Medulla oblongata (tissue), 1 donor: ENCODE measurements at regions not wholly inside any gene's neighbourhood (a gene's known extent, or its start where the extent isn't known, plus 50 kb on each side); places are given as distances from the start of the nearest gene placed in this dataset.
"Not testable (repeated sequence)": the region's sequence is repeated elsewhere in the genome, so short reads cannot be mapped to it uniquely, and the experiment has no call there.

Experiments used
- DNase-seq: peaks from one replicate; pipeline ENCODE4 v3.0.0-alpha.2; 2015; ENCODE audit errors: extremely low spot score

- no peak for DNase-seq
Measured at GRCh38 chr3:95752199-95752598, 1062.2 kb upstream of the EPHA6 start.

- DNase-seq, result no peak
Measured at GRCh38 chr3:95758707-95759106, 1055.7 kb upstream of the EPHA6 start.

DNA sequence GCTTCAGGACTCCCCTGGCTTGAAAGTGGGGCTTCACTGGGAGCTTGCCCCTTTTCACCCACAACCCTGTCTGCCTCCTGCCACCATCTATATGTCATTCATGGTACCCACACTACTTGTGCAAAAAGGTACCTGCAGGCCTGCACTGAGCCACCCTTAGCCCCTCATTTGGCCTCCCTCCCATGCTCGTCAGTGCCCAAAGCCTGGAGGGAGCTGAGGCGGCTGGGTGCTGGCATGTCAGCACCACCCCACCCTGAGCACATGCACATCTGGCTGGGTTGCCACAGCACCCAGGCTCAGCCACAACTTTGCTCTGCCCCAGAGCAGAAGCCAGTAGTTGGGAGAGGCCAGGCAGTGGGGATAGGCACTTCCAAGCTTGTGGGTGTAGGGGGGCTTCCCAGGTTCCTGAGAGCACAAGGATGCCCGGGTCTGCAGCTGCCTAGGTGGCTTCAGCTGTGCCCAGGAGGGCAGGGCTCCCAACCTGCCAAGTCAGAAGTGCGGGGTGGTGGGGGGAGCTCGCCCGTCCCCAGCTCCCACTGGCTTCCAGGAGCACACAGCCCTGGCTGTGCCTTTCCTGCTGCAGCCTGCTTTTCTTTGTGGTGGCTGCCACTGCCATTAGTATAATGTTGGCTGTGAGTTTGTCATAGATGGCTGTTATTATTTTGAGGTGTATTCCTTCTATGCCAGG lies 1054.6 kb upstream of the EPHA6 start:
- no peak for DNase-seq

DNA sequence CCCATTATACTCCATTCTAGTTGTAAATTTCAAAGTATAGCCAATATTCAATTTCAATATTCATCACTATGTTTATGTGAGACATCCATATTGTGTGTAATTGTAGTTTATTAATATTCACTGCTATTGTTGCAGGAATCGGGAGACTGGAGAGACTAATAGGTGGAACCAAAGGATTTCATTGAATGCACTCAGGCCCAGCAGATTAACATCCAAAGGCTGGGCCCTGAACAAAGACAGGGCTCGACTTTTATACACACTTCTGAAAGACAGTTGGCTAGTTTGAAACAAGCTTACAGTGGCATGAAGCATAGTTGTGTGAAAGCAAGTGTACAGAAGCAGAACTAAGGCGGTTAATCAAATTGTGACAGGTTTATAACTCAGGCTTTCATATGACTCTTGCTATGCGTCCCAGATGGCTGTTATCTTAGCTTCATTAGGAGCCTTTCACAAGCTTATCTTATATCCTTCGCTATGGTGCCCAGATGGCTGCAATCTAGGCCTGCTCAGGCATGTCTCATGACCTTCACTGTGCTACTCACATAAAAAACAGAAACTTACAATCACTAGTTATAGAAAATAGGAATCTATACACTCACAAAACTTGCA lies 1038.8 kb upstream of the EPHA6 start:
- no peak for DNase-seq

- no peak for DNase-seq
Measured at GRCh38 chr3:95781598-95781997, 1032.8 kb upstream of the EPHA6 start.

GRCh38 chr3:95789111-95789510 lies 1025.3 kb upstream of the EPHA6 start:
- no peak for DNase-seq

- no peak for DNase-seq
Measured at GRCh38 chr3:95797081-95797480, 1017.3 kb upstream of the EPHA6 start.

GRCh38 chr3:95798628-95799027 lies 1015.8 kb upstream of the EPHA6 start:
- no peak for DNase-seq

GRCh38 chr3:95810462-95810861 lies 1003.9 kb upstream of the EPHA6 start:
- no peak for DNase-seq

- DNase-seq, result no peak
Measured at GRCh38 chr3:95813244-95813643, 1001.1 kb upstream of the EPHA6 start.

DNA sequence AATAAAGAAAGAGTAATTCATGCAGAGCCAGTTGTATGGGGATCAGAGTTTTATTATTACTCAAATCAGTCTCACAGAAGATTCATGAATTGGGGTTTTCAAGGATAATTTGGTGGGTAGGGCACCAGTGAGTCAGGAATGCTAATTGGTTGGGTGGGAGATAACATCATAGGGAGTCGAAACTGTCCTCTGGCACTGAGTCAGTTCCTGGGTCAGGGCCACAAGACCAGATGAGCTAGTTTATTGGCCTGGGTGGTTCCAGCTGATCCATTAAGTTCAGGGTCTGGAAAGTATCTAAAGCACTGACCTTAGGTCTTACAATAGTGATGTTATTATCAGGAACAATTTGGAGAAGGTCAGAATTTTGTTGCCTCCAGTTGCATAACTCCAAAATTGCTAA lies 998.6 kb upstream of the EPHA6 start:
- DNase-seq, result no peak

DNA sequence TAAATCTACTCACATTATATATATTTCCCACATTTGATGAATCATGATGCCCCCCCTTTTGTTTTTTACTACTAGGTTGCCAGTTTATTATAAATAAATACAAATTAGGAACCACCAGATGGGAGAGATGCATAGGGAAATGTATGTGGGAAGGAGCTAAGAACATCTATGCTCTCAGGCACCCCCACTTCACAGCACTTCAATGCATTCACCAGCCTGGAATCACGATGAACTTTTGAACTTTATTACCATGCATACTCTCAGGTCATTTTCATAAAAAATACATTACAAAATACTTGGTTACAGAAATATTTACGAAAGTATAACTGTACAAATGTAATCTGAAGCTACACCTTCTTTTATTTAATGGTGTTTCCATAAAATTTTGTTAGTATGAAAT lies 988.0 kb upstream of the EPHA6 start:
- no peak for DNase-seq

DNA sequence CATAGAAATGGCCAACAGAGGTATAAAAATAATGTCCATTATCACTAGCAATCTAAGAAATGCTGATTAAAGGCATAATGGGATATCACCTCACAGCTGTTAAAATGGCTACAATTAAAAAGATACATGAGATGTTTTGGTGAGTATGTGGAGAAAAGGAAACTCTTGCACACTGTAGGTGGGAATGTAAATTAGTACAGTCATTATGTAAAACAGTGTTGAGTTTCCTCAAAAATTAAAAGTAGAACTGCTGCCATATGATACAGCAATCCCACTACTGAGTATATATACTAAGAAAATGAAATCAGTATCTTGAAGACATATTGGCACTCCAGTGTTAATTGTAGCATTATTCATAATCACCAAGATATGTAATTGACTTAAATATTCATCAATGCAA lies 982.2 kb upstream of the EPHA6 start:
- DNase-seq, result no peak

GRCh38 chr3:95860628-95861027 lies 953.8 kb upstream of the EPHA6 start:
- DNase-seq, result not testable (repeated sequence)

GRCh38 chr3:95883801-95884200 lies 930.6 kb upstream of the EPHA6 start:
- DNase-seq, result no peak

DNA sequence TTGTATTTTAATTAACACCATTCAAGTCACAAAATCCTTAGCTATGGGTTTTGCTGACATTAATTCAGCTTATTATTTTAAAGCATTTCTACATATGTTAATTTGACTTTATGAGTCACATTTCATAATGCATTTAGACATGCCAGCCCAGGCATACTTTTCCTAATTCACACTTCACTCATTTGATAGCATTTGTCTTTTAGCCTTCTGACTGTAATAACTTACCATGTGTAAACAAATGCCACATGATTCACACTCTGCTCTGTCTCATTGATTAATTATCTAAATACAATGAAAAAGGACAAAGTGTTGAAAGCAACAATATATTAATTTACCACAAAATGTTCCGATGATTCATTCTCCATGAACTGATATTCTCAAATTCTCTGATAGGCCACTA lies 927.8 kb upstream of the EPHA6 start:
- no peak for DNase-seq

GRCh38 chr3:95887114-95887513 lies 927.3 kb upstream of the EPHA6 start:
- no peak for DNase-seq

DNA sequence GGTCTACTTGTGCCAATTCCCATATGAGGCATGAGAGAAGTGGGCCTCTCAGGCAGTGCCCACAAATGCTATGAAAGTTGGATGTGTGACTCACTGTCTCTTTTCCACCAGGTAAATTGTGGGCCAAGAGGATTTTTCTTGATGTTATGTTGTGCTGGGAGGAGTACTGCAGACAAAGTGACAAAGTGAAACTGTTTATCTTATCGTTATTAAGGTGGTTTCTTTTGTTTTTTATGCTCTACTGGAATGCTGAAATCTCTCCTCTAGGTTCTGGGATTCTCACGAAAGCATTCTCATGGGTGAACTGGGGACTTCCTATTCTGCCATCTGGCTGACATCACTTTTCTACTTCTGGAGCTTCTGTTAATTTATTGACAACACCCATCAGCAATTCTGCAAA lies 919.6 kb upstream of the EPHA6 start:
- DNase-seq, result no peak

DNA sequence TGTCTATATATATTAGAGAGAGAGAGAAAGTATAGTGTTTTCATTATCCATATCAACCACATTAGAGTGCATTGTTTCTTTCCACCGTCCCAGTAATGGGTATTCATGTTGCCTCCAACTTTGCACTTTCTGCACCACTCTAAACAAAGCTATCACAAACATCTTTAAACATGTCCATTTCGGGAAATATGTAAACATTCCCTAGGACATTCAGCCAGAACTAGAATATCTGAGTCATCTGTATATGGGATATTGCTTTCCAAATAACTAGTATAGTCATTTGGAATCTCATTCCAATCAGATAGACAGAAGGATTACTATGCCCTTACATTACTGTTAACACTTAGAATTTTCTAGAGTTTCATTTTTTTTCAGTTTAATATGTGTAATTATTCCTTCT lies 914.9 kb upstream of the EPHA6 start:
- no peak for DNase-seq

- no peak for DNase-seq
Measured at GRCh38 chr3:95899911-95900310, 914.5 kb upstream of the EPHA6 start.

DNA sequence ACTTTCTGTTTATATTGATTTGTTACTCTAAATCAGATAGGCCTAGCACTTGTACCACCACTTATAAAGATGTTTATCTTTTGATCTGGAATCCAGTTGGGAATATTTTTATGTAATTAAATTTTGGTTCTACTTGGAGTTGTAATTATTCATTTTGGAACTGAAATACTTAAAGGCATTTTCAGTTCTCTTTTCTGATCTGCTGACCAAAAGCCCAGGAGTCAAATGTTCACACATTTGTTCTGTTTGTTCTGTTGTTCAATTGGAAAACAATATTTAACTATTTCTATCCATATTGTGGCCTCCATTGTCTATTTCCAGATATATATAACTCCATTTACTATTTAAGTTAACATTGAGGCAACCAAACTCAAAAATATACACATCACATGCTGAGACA lies 912.4 kb upstream of the EPHA6 start:
- no peak for DNase-seq

DNA sequence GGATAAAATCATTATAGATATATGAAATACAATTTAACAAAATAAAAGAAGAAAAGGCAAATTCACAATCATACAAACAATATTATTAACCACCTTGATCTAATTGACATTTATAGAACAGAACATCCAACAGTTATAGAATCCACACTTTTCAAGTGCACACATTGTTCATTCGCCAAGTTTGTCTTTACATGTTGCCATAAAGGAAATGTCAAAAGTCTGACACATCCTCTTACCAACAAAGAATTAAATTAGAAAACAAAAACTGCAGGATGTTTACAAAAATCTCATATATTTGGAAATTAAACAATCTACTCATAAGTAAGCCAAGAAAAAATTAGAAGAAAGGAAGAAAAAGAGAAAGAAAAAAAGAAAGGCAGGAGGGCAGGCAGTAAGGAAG lies 909.2 kb upstream of the EPHA6 start:
- DNase-seq, result no peak

DNA sequence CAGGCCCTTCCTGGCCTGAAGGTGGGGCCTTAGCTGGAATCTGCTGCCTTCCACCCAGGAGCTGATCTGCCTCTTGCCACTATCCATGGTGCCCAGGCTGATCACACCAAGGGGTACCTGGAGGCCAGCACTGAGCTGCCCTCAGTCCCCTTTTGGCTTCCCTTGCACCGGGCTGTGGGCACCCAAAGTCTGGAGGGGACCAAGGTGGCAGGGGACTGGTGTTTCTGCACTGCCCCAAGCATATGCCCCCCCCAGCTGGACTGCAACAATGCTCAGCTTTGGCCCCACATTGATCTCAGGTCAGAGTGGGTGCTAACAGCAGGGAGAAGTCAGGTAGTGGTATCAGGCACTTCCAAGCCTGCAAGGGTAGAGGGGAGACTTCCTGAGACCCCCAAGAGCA lies 902.6 kb upstream of the EPHA6 start:
- no peak for DNase-seq
